NCI-H82 (cell line): ENCODE measurements at regions not wholly inside any gene's neighbourhood (a gene's known extent, or its start where the extent isn't known, plus 50 kb on each side); places are given as distances from the start of the nearest gene placed in this dataset.

ENCODE experiments used
- DNase-seq: peaks from one replicate; lab custom pipeline; 2025; lab: John Stamatoyannopoulos, UW

DNA sequence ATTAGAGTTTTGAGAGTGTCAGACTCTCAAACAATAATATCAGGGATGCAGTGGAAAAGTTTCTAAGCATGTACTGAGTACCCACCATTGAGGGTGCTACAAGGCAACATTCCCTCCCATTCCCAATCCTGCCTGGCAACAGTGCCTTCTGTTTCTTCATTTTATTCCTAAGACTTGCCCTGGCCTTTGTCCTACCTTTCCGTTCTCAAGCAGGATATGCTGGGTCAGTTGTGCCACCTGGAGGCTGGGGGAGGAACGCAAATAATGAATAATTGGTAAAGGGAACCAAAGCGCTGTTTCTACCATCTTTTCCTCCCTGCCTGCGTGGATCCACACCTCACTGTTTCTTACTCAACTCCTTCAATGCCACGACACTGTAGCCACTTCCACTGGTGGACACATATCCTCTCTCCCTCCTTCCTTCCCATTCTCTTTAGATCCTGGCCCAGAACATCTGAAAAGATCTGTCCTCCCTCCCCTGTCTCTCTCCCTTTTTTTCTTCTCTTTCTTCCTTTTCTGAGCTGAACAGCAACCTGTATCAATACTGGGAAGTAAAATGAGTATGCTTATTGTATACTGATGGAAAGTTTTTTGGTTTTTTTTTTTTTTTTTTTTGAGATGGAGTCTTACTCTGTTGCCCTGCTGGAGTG is 149.5 kb downstream of the C9orf152 start:
- DNase-seq, result peak; percentile 43

DNA sequence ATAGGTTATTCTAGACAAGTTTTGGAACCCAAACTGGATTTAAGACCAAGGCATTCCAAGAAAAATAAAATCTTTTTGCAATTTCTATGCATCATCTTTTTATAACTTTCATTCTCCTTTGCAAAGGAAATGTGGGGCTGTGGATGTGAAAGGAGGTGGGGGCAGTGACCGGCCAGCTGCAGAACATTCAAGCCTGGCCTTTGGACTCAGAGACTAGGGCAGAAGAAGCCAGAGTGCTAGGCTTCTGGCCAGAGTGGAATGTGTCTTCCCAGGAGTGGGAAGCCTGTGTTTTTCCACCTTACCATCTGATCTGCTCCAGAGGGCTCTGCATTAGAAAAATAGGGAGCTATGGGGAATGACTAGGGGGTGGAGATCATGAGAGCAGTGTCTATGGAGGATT is 148.5 kb downstream of the C9orf152 start:
- no peak for DNase-seq

DNA sequence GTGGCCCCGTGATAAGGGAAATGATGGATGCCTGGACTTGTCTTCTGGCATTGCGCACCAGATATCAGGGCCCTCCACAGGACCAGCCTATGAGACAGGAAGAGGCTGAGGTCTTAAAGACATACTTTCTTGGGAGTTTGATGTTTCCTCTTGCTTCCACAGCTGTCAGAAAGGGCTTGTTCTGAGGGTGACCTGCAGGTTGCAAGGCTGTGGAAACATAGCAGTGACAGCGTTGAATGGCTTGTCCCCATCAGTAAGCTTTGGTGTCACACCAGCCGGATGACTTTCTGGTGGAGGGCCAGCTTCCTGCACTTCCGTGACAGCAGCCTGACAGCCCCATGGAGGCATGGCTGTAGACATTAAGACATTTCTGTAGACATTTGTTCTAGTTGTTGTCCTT is 143.2 kb downstream of the C9orf152 start:
- no peak for DNase-seq

DNA sequence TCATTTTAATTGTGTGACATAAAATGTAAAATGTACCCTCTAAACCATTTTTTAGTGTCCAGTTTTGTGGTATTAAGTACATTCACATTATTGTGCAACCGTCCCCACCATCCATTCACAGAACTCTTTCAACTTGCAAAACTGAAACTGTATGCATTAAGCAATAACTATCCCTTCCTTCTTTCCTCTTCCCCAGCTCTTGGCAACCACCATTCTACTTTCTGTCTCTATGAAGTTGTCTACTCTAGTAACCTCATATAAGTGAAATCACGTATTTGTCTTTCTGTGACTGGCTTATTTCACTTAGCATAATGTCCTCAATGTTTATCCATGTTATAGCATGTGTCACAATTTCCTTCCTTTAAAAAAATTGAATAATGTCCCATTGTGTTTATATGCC is 142.4 kb downstream of the C9orf152 start:
- DNase-seq, result no peak

DNA sequence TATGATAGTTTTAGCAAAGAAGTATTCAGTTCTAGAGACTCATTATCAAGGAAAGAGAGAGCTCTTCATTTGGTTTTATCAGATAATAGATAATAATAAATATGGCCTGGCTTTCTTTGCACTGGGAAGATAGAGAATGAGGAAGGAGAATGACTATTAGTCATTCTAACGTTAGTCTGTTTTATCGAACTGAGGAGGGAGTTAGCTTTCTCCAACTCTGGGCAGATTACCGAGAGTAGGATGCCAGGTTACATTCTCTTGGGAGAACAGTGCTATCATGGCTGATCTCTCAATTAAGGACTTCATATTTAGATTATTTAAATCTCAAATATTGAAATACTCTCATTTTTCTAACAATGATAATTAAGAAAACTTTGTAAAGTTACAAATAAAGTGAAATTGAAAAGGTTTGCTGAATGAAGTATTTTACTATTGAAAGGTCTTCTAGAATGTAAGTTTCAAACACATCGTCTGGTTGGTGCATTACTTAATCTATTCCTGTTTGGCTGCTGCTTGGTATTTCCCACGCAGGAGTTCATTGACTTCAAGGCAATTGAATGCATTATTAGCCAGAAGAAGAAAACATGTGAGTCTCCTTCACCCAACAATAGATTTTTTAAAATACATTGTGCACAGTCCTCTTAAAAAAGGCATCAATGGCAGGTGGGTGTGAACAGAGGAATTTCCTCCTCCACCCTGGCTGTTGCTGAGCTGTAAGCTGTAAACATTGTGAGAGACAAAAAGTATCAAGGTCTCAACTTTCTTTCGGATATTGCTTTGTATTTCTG is 140.8 kb downstream of the C9orf152 start:
- DNase-seq, result no peak

DNA sequence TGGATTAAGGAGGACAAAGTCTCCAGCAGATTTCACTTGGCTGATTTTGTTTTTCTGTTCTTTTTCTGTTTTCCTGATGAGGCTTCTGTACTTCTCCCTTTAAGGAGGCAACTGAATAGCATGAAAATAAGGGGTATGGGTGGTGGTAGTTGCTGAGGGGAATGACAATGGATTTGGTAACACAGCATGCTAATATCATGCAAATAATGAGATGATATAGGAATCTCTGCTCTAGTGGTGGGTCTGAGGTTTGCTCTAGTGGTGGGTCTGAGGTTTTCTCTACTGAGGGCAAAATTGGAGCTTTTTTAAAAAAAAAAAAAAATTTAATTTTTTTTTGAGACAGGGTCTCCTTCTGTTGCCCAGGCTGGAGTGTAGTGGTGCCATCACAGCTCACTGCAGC is 139.7 kb downstream of the C9orf152 start:
- no peak for DNase-seq

DNA sequence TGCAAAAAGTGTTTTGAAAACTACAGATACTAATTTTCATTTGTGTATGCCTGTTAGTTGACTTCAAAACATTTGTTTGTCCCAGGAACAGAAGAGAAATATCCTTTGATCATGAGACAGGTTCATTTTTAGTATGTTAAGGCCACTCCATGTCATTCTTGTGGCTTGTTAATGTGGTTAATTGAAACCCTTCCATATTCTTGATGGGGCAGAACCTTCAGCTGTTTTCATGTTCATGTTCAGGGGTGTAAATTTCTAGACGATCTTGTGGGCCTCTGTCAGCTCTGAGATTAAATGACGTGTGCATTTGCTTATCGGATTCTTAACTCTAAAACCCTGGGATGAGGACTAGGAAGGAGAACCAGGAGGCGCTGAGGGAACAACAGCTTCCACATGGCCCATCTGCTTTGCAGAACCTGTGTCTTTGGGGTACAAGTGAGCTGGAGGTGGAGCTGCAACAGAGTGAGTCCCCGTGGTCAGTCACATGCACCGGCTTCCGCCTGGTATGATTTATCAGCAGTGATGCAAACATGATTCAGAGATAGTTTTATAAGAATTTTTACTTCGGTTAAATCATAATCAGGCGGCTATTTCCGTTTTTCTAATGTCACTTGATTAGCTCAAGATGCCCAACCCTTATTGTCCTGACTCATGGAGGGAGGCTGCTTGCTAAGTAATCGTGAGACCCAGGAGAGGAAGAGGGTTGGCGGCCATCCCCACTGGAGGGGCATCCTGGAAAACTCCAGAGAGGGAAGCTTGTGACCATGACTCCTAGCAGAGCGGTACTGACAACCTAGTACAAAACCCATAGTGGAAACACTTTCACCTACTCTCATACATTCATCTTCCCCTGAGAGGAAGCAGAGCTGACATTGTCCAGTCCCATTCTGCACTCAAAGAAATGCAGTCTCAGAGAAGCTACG is 138.4 kb downstream of the C9orf152 start:
- no peak for DNase-seq

DNA sequence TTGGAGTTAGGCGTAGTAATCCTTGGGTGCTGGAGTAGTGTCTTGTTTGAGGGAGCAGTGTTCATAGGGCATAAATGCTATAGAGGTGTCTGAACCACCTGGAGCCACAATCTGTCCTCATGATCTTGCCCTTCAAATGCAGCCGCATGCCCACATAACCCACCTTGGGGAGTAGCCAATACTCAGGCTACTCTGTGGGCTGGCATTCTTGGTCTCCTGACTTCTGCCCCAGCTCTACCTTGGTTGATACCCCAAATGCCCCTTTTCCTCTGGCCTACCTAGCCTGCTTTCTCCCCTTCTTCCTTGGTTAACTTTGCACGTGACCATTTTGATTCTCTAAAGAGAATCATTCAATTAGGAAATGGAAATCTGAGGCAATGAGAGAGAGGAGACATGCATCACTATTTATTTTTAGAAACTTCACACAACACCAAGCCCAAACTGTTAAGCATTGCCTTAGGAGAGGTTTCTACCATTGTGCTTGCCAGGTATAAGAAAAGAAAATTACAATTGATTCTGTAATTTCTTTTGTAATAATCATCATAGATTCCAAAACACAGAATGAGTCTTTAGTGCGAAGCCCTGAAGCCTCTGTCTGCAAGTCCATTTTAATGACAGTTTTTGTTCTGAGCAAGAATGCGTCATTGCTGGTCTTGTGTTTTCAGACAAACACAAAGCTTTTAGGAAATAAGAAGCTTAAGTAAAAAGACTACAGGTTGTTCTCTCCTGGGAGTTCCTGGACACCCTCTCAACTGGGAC is 135.2 kb downstream of the C9orf152 start:
- no peak for DNase-seq

DNA sequence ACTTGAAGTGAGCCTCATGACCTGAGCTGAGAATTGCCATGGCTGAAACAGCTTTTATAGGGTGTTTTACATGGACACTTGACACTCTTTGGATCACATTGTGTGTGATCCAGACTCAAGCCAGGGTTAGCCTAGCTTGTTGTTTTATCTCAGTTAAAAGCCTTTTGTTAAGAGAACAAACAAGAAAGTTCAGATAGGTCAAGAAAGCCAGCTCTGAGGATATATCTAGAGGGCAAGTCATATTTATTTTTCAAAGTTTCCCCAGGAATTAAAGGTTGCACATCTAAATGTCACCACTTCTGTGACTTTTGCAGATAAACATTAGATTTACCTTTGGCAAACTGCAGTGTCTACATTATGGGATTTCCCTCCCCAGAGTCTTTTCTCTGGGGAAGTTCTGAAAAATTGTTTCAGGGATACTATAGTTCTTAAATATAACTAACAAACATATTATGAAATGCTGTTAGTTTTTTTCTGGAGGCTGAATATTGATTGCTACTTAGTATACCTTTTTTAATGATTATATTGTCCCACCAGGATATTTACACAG is 134.5 kb downstream of the C9orf152 start:
- DNase-seq, result no peak

DNA sequence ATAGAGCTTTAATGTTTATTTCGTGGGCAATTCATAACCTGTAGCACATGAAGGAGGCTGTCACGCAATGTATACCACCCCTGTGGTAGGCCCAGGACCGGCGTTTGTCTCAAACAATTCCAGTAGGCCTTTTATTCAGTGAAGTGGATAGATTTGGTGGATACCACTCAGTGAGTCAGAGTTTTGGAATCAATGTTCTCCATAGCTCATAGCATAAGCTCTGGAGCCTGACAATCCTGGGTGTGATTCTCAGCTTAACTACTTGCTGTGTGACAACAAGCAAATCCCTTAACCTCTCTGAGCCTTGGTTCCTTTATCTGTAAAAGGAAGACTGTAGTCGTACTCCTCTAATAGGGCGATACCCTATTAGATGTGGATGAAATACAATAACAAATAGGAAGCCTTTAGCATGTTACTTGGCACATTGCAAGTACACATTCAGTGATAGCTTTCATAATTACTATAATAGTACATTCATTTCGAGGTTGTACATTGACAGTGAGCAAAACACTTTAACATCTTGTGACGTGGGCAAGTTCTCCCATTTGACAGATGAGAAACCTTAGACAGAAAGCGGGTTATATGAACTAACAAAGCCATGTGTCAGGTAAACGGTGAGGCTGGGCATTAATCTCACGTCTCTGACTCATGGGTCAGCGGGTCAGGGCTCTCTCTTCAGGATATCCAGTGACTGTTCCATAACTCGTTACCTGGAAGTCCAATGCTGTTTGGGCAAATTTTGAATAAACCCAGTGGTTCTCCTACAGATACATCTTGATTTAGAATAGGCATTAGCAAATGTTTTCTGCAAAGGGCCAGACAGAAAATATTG is 130.8 kb downstream of the C9orf152 start:
- no peak for DNase-seq

DNA sequence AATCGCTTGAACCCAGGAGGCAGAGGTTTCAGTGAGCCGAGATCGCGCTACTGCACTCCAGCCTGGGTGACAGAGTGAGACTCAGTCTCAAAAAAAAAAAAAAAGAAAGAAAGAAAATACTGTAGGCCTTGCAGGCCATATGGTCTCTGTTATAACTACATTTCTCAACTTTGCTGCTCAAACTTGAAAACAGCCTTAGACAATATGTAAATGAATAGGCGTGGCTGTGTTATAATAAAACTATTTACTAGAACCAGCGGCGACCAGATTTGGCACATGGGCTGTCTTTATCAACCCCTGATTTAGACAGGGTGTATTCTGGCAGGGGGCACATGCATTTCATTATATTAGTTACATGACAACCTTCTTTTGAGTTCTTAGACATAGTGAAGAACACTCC is 130.0 kb downstream of the C9orf152 start:
- DNase-seq, result no peak

DNA sequence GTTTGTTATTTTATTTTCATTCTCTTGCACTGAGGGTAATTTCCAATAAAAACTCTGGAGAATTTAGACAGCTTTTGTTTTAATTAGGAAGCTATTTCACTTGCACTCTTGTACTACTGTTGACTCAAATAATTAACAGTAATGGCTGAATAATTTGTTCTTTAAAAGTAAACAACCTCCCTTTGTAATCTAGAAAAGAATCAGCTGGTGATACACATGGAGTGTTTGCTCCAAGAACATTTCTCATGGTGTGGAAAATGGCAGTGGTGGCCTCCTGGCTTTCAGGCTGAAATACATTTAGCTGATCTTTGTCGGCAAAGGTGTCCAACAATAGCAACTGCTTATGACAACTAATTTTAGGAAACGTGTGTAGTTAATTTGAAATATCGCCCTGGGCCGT is 129.4 kb downstream of the C9orf152 start:
- DNase-seq, result no peak

DNA sequence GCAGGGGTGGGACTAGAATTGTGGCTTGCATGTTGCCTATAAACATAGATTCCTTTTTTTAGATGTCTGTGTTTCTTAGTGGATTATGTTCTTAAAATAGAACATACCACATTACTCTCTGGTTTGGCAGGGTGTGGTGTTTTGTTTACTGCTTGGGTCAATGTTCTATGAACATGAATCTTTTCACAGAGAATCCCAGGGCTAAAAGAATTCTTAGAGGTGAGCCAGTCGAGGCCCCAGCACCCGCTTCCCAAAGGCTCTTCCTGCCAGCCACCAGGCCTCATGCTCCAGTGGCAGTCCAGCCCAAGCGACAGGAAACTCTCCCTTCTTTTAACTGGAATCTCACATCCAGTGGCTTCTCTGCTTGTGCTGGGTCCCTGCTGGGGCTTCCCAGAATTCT is 126.6 kb downstream of the C9orf152 start:
- no peak for DNase-seq

DNA sequence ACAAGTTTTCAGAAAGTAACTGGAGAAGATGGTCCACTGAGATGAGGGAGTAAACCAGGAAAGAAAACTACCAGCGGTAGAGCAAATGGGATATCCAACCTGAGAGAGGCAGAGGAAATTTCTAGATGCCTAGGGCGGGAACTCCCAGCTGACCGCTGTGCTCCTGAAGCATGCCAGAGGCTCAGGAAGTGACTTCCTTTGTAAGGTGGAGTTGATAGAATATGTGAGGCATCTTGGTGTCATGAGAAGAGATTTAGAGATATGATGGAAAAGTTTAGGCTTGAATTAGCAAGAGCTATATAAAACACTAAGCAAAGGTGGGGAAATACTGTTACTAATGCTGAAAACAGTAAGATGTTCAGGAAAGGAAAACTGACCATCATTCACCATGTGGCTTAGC is 124.1 kb downstream of the C9orf152 start:
- no peak for DNase-seq

DNA sequence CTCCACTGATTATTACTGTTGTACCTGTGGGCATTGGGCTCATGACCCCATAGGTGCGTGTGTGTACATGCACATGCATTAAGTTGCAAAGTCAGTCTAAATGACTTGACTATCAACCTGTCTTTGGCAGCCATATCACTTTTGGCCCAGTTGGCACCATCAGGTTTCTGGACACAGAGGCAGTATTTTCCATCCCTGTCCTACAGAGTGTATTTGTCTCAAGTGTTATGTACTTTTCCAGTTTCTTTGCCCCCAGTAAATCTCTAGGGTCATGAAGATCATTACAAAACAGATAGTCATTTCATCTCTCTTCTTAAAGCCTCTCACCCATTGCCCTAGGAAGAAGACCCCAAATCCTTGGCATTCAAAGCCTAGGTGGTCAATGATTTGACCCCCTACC is 121.4 kb downstream of the C9orf152 start:
- no peak for DNase-seq

DNA sequence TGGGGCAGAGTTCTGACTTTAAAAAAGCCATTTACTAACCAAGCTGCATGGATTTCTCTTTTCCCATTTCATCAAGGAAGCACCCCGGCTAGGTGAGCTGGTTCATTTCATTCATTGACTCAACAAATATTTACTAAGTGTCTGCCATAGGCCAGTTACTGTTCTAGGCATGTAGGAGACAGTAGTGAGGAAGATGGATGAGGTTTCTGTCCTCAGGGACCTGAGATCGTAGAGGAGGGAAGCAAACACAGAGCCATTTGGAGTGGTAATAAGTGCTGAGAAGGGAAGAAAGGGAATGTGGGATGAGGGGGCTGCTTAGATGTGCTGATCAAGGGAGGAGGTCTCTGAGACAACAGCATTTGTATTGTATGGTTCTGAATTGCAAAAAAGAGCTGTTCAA is 120.4 kb downstream of the C9orf152 start:
- no peak for DNase-seq

DNA sequence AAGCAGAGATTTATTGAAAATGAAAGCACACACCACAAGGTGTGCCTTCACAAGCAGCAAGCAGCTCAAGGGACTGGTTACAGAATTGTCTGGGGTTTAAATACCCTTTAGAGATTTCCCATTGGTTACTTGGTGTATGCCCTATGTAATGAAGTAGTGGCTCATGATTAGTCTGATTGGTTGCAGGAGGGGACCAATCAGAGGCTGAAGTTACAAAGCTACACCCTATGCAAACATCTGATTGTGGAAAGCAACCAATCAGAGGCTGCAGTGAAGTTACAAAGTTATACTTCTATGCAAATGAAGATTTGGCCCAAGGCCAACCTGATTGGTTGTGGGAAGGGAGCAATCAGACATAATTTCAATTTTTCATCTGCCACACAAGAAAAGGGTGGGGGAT is 119.9 kb downstream of the C9orf152 start:
- DNase-seq, result no peak

DNA sequence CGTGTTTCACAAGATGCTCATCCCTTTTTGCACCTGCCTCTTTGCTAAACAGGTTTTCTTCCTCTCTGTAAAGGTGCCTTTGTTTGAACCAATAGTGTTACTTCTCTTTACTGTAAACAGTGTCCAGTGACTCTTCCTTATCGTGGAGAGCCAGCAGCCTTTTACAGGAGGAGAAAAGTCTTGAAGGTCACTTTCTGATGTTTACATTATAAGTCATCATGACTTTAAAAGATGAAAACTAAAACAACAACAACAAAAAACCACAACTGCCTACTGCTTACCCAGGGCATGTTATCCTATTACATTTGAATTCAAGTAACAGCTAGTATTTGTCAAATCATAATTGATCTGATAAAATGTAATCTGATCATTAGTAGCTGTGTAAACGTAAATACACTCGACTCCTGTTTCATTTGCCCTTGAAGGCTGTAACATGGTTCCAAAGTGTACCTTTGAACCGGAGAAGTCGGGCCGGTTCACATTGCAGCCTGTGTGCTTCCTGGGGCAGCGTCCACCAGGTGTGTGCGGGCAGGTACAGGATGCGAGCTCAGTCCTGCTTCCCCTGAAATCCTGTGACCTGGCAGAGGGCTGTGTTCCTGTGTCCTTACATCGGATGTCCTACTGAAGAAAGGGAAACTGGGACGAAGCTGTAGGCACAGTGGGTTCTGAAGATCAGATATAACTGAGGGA is 118.1 kb downstream of the C9orf152 start:
- no peak for DNase-seq

DNA sequence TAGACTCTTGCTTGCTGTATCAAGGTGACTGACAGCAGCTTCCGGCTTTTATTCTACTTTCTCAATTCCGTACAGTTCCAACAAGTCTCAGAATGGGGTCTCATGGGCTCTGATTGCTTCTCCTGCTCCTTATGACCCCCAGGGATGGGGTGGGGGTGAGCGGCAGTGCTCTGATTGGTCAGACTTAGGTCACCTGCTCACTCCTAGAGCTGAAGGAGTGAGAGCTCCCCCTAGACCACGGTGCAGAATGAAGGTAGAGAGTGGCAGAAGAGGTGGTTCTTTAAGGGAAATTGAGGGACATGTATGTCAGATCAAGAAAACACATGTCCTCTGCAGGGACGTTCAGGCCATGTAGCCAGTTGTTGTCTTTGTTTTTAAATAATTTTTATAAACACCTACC is 115.2 kb downstream of the C9orf152 start:
- no peak for DNase-seq

DNA sequence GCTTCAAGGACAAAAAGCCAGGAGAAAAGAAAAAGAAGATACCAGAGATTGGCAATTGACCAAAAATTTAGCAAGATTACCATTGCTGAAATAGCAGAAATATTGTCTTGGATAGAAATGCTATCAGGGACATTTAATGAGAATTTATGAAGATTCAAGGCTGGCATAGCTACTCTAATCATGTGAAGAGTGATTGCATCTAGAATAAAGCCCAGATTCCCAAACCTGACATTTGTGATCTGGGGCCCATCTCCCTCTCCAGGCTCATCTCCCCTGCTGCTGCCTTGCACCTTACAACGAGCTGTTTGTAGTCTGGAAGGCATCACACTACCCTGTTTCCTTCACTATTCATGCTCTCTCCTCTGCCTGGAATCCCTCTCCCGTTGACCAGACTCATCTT is 114.5 kb downstream of the C9orf152 start:
- DNase-seq, result no peak
